Non-pigmented ciliary epithelial cell (primary cell): ENCODE measurements at regions not wholly inside any gene's neighbourhood (a gene's known extent, or its start where the extent isn't known, plus 50 kb on each side); places are given as distances from the start of the nearest gene placed in this dataset.
A peak's percentile ranks its signal among the peaks of the same experiment; 100 is the strongest.
"Not testable (repeated sequence)": the region's sequence is repeated elsewhere in the genome, so short reads cannot be mapped to it uniquely, and the experiment has no call there.

ENCODE experiments used
- DNase-seq: peaks from one replicate; pipeline ENCODE4 v3.0.0-alpha.2; 2010; ENCODE audit warnings: low read depth

DNA sequence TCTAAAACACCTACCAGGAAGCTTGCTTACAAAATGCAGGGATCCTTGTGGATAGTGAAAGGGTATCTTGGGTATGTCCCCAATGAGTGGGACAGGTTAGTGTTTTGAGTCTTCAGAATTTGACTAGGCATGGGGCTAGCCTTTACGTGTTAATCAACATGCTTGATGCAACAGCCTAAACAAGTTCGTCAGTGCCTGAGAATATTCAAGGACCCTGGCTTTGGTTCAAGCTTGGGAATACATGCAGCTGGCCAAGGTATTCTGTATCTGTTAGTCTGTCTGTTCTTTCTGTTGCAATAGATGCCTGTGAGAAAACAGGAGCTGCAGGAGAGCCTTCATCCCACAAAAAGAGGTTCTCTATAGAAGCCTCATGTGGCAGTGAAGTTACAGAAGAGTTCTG lies 149.5 kb downstream of the CCNG2 start:
- DNase-seq = no peak

DNA sequence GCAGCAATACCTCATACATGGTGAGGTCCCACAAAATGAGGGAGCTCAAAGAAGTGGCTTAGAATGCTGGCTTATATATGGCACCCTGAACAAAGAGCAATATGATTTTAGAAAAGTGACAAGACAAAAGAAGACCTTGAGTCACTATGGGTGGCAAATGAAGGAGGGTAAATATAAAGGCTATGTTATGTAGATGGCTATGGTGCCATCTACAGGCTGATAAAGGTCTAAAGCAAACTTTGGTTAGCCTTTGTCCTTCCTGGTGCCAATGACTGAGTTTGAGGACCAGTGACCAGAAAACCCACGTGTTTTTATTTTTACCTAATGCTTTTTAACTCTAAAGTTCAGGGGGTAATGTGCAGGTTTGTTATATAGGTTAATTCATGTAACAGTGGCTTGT lies 151.8 kb downstream of the CCNG2 start:
- DNase-seq = no peak

DNA sequence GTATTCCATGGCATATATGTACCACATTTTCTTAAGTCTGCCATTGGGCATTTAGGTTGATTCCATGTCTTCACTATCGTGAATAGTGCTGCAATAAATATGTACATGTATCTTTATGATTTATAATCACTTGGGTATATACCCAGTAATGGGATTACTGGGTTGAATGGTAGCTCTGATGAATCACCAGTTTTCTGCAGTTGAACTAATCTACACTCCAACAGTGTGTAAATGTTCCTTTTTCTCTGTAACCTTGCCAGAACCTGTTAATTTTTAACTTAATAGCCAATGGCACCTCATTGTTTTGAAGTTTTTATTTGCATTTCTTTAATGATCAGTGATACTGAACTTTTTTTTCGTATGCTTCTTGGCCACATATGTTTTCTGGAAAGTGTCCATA lies 152.5 kb downstream of the CCNG2 start:
- no peak for DNase-seq

DNA sequence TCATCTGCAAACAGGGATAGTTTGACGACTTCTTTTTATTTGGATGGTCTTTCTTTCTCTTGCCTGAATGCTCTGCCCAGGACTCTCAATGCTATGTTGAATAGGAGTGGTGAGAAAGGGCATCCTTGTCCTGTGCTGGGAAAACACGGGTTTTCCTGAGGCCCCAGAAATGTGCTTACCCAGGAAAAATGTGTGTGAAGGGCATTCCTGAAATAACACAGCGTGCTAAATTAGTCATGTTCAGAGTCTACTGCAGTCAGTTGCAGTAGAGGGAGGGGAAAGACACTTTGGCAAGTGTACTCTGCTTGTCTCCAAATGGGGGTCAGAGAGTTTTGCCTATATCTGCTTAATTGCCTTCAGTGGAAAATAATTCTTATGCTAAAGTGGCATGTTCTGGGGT lies 153.9 kb downstream of the CCNG2 start:
- peak; percentile 9 for DNase-seq

DNA sequence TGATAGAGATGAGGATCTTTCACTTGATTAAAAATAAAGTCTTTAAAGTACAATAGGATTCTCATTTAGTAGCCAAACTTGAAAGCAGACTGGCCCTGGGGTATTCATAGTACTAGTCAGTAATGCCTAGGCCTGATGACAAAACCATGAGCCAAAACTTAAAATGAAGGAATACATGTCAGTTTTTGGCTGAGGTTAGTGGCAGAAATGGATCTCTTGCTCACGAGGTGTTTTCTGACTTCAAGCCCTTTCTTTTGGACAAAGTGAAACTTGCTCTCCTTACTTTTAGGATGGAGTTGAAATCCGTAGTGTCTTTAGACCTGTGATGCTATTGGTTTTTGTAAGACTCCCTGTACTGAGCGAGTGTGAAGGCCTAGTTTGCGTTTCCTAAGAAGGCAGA lies 157.7 kb downstream of the CCNG2 start:
- DNase-seq = no peak

GRCh38 chr4:77327151-77327550 lies 170.1 kb downstream of the CCNG2 start:
- no peak for DNase-seq

GRCh38 chr4:77332696-77333270 lies 175.8 kb downstream of the CCNG2 start:
- no peak for DNase-seq

DNA sequence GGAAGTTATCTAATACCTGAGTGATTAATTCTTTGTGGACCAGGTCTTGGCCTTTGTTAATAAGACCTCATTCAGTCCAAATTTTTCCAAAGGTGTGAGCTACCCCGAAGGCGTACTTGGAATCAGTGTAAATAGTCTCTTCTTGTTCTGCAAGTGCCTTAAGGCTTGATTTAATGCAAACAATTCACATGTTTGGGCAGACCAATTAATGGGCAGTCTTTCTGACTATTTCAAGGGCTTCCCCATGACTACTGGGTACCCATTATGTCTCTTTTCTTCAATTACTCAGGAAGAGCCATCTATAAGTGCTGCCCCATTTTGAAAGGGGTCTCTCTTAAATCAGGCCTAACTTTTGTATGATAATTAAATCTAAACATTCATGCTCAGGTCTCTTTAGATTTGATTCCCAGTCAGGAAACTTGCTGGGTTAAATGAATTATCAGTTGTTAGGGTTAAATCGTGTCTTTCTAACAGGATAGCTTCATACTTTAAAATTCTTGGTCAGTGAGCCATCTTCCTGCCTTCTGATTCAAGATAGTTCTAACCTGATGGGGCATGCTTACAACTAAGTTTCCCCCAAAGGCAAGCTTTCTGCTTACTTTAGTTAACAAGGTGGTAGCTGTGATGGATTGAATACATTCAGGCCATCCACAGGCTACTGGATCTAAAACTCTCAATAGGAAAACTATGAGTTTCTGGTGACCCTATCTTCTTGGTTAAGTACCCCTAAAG lies 179.6 kb downstream of the CCNG2 start:
- DNase-seq = no peak

GRCh38 chr4:77342170-77342810 lies 185.3 kb downstream of the CCNG2 start:
- DNase-seq = no peak

DNA sequence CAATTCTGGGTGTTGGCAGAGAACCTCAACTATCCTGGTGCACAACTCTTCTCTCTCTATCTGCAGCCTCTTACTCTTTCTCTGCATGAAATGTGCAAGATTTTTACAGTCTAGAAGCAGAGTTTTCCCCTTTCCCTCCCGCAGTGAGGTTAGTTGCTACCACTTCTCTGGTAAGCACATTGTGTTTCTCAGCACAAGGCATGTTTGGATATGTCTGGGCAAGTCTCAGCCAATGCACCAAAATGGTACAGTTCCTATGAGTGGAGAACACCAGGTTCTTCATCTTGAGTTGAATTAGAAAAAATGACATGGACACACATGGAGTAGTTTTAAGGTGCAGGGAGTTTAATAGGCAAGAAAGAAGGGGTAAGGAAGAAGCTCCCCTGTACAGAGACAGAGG lies 187.0 kb downstream of the CCNG2 start:
- no peak for DNase-seq

DNA sequence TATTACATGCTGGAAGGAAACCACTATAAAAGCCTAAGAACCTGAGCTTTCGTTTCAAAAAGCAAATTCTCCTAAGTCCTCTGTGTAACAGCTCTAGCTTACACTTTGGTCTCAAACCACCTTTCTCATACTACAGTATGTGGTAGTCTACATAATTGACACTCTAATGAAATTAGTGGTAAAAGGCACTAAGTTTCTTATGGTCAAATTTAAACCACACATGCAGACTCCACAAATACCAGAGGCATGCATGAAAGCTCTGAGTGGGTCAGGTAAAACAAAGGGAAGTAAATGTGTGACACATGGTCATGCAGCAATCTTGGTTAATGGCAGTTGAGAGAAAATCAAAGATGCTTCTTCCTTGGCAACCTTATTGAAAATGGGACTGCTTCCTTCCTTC lies 187.8 kb downstream of the CCNG2 start:
- DNase-seq = no peak

GRCh38 chr4:77347351-77347966 lies 190.5 kb downstream of the CCNG2 start:
- DNase-seq = no peak

DNA sequence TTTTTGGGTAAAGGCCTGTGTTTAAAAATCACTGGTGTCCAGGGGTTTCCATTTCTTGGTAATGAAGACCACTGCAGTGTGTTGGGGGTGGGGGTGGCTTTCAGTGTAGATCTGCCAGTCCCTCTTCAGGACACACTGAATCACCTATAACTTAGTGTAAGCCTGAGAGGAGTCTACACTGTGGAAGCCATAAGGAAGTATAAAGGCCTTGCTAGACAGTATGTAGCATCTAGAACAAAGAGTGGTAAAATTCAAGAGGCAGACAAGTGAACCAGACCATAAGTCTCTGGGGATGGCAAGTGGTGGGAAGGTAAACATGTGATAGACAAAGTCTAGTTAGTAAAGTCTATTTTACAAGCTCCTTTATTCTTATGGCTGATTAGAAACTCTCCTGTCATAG lies 191.8 kb downstream of the CCNG2 start:
- DNase-seq = no peak

- DNase-seq = no peak
Measured at GRCh38 chr4:77349364-77349763, 192.4 kb downstream of the CCNG2 start.

GRCh38 chr4:77349796-77350195 lies 192.8 kb downstream of the CCNG2 start:
- no peak for DNase-seq

- no peak for DNase-seq
Measured at GRCh38 chr4:77352192-77352591, 195.2 kb downstream of the CCNG2 start.

DNA sequence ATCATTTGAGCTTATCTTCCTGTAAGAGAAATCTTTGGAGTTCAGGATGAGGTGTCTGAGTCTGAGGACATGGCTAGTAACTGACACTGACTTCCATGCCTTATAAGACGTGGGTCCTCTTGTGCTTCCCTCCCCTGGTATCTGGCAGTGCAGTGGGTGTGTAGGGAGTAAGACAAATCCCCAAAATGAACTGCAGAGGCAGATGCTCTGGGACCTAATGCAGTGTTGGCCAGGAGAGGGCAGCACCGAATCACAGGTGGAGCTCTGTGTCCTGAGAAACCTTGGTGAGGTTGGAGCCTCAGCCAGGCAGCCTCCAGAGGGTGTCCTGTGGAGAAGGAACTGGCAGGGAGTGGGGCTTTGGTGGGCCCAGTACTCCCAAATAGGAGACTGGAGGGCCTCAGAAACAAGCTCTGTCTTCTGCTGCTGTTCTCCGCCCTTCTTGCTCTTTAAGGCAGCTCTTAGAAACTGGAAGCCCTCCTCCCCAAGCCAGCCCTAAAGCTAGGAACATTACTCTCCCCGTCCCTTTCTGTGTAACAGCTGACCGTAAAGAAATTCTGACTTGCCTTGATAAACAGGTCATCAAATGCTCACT lies 196.8 kb downstream of the CCNG2 start:
- DNase-seq = not testable (repeated sequence)

- no peak for DNase-seq
Measured at GRCh38 chr4:77354550-77354949, 197.5 kb downstream of the CCNG2 start.

- DNase-seq = no peak
Measured at GRCh38 chr4:77355731-77356130, 198.7 kb downstream of the CCNG2 start.

DNA sequence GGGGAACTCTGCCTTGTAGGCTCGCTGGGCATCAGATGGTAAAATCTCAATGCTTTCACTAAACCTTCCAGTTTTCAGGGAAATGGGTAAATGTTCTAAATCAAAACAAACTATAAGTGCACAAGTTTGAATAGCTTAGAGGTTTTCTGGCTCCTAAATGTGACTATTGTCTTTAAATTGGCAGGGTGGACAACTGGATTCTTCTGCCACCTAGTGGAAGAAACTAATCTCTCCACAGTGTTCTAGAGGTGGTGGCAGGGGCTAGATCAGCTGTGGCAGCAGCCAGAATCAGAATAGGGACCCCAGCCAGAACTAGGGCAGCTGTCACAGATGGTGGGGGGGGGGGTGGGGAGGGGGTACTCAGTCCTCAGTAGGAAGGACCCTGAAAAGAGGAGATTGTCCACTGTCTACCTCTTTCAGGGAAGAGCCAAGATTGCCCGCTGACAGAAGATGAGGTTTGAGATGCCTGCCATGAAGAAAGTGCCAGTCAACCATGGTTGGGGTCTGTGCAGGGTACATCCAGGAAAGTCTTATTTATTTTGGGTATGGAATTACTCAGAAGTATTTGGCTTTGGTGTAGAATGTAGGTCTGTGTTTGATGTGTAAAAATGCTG lies 201.4 kb downstream of the CCNG2 start:
- DNase-seq = peak; percentile 9

GRCh38 chr4:77360451-77360850 lies 203.4 kb downstream of the CCNG2 start:
- DNase-seq = no peak

GRCh38 chr4:77366876-77367275 lies 209.9 kb downstream of the CCNG2 start:
- not testable (repeated sequence) for DNase-seq
